Bronchial epithelial cell (primary cell): ENCODE measurements at regions not wholly inside any gene's neighbourhood (a gene's known extent, or its start where the extent isn't known, plus 50 kb on each side); places are given as distances from the start of the nearest gene placed in this dataset.

Source experiments
- DNase-seq: peaks from one replicate; pipeline ENCODE4 v3.0.0-alpha.2; 2010; ENCODE audit warnings: low read depth
- FAIRE-seq: peaks from 2 replicates; lab custom pipeline; 2011; peaks lifted over from hg19 to GRCh38; lab: Jason Lieb, UNC
- H3K27me3 ChIP-seq: 2 replicates; pipeline ENCODE4 v1.5.1; 2011; ENCODE audit warnings: low read length; ENCODE audit not compliant: control insufficient read depth, insufficient read depth
- H3K36me3 ChIP-seq: 2 replicates; pipeline ENCODE4 v1.5.1; 2011; ENCODE audit warnings: low read length; ENCODE audit not compliant: control insufficient read depth, insufficient read depth
- H3K4me3 ChIP-seq: 2 replicates; pipeline ENCODE4 v1.5.1; 2011; ENCODE audit warnings: mild to moderate bottlenecking, low read depth, low read length, control low read depth
- TF ChIP-seq, protein P1 (sequence below): IDR thresholded peaks from 2 replicates; pipeline ENCODE4 v1.5.1; 2011; ENCODE audit warnings: mild to moderate bottlenecking, moderate library complexity, low read length, control low read depth, inconsistent platforms; ENCODE audit not compliant: insufficient read depth, severe bottlenecking

DNA sequence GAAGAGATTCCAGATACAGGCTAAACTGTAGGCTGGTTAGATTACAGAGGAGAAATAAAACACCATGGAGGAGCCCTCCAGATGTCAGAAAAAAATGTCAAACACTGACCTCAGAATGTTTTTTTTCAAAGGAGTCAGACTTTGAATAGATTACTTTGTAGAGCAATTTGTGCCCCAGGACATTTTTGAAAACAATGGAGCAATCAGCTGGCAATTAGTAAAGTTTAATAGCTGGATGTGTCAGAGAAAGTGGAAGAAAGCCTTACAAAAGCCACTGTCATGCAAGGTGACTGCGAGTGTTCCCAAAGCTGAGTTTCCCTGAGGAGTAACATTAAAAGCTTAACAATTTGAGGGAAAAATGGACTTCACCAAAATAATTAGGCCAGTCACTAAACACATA is 417.8 kb upstream of the CTNND2 start:
- Histone ChIP-seq H3K36me3 (no peaks in the 10 kb centered on the region), H3K27me3 (no peaks in the 10 kb centered on the region), H3K4me3 (no peak overlapping the region)
- DNase-seq (no peak), FAIRE-seq (no peak)
- TF ChIP-seq, protein P1, sequence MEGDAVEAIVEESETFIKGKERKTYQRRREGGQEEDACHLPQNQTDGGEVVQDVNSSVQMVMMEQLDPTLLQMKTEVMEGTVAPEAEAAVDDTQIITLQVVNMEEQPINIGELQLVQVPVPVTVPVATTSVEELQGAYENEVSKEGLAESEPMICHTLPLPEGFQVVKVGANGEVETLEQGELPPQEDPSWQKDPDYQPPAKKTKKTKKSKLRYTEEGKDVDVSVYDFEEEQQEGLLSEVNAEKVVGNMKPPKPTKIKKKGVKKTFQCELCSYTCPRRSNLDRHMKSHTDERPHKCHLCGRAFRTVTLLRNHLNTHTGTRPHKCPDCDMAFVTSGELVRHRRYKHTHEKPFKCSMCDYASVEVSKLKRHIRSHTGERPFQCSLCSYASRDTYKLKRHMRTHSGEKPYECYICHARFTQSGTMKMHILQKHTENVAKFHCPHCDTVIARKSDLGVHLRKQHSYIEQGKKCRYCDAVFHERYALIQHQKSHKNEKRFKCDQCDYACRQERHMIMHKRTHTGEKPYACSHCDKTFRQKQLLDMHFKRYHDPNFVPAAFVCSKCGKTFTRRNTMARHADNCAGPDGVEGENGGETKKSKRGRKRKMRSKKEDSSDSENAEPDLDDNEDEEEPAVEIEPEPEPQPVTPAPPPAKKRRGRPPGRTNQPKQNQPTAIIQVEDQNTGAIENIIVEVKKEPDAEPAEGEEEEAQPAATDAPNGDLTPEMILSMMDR: no peak

DNA sequence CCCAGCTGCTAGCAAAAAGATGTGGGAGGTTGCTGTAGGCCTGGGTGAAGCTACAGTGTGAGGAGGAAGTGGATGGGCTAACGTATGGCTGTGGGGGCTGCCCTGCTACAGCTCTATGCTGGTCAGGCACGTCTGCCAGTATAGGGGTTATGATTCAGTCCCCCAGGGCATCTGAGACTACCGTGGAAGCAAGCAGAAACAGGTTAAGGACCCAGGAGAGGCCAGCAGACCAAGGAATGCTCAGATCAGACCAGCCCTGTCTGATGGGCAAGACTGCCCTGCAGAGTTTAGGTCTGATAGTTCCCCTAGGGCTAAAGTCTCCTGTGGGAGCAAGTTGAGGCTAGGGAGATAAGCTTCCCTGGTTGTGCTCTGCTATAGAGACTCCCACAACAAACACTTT is 416.1 kb upstream of the CTNND2 start:
- no peak for DNase-seq
- H3K4me3 ChIP-seq: no peak overlapping the region
- TF ChIP-seq, protein P1: no peak
- no peaks in the 10 kb centered on the region for H3K36me3 ChIP-seq
- no peaks in the 10 kb centered on the region for H3K27me3 ChIP-seq
- peak; percentile 52 for FAIRE-seq

DNA sequence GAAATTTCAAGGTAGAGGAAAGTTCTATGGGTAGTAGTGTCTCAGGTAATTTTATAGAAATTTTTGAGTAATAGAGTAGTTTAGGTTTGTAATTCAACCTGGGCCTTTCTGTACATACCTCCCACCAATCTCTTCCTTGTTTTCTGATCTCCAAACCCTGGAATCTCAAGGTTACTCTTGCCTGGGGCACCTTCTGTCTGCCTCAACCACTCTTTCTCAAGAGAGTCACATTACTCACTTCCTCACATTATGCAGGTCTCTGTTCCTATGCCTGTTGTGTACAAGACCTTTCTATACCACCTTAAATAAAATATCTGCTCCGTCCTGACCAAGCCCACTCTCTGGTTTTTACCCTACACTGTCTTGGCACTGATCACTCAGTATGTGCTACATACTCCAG is 412.6 kb upstream of the CTNND2 start:
- Histone ChIP-seq H3K36me3 (no peaks in the 10 kb centered on the region), H3K4me3 (no peak overlapping the region), H3K27me3 (no peaks in the 10 kb centered on the region)
- TF ChIP-seq, protein P1: no peak
- FAIRE-seq (no peak), DNase-seq (peak; percentile 52)

DNA sequence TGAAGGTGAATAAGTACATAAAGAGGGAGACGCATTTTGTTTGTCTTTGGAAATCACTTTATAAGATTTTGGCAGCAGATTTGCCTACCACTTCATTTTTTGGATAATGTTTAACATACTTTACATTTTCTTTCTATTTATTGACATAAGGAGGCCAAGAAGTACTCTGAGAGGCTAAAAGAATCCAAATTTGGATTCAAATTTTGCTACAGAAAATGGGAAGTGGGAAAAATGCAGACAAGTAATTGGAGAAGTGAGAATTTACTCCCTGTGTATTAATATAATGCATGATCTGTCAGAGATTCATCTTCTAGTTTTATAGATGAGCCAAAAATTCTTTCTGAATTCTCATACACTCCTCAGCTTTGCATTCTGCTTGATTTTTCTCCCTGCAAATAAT is 411.2 kb upstream of the CTNND2 start:
- Histone ChIP-seq H3K27me3 (no peaks in the 10 kb centered on the region), H3K4me3 (no peak overlapping the region), H3K36me3 (no peaks in the 10 kb centered on the region)
- DNase-seq: no peak
- TF ChIP-seq, protein P1: no peak
- no peak for FAIRE-seq

DNA sequence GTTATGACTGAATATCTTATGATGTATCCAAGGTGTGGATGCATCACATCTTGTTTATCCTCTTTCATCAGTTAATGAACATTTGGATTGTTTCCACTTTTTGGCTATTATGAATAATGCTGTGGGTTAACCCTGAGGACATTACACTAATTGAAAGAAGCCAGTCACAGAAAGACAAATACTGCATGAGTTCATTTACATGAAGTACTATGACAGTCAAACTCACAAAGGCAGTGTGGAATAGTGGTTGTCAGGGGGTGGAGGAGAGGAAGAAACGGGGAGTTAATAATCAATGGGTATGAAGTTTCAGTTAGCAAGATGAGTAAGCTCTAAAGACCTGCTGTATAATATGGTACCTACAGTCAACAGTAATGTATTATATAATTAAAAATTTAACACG is 409.4 kb upstream of the CTNND2 start:
- DNase-seq (peak; percentile 26), FAIRE-seq (no peak)
- Histone ChIP-seq H3K36me3 (no peaks in the 10 kb centered on the region), H3K27me3 (no peaks in the 10 kb centered on the region), H3K4me3 (no peak overlapping the region)
- TF ChIP-seq, protein P1: no peak

DNA sequence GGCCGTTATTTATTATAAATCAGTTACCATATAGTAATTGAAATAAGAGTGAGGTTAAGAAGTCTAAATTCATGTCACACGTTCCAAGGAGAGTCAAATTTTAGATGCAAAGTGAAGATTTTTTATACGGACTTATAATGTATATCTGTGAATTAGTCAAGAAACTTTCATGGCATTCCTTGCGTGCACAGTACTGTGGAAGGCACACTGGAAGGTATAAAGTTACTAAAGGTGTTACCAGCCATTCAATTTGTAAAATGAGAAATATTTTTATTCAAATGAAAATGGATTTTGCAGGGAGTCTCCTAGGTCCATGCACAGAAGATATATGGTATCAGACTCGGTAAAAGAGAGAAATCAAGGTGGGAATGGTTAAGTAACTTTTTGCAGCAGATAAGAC is 408.1 kb upstream of the CTNND2 start:
- DNase-seq (no peak), FAIRE-seq (no peak)
- Histone ChIP-seq H3K27me3 (no peaks in the 10 kb centered on the region), H3K4me3 (no peak overlapping the region), H3K36me3 (no peaks in the 10 kb centered on the region)
- TF ChIP-seq, protein P1: no peak
